Breast epithelium (tissue), 3 donors: ENCODE measurements at regions not wholly inside any gene's neighbourhood (a gene's known extent, or its start where the extent isn't known, plus 50 kb on each side); places are given as distances from the start of the nearest gene placed in this dataset.

Experiments
- POLR2A ChIP-seq: fragments of 450-650 bp; IDR thresholded peaks from one replicate; pipeline ENCODE4 v1.6.1; 2016; ENCODE audit warnings: antibody characterized with exemption, mild to moderate bottlenecking, moderate library complexity
- POLR2AphosphoS5 ChIP-seq, 3 donors: sonication (generic); formaldehyde crosslinking; IDR thresholded peaks; one replicate each; pipeline ENCODE4 v1.6.1; 2017; ENCODE audit warnings: antibody characterized with exemption in 3 of 3
- TF ChIP-seq, protein P1 (sequence below), 3 donors: fragments of 450-650 bp; IDR thresholded peaks; one replicate each; pipeline ENCODE4 v1.5.1; 2016 to 2017; ENCODE audit warnings: antibody characterized with exemption in 3 of 3, mild to moderate bottlenecking in 3 of 3, moderate library complexity in 3 of 3

DNA sequence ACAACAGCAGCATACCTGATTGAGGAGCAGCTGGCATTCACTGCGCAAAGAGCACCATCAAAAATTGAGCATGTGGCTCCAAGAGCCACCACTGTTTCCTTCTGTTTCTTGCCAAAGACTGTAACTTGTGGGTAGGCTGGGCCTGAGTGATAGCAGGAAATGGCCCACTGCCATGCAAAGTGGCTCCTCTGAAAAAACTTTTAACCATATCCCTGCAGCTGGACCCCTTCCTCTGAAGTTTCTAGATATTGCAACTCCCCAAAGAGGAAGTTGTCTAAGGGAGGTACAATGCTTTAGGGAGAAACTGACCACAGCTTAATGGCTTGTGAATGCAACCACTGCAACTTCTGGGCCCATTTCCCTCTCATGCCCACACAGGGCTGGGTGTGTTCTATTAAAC is 355.4 kb upstream of the PDE4D start:
- TF ChIP-seq, protein P1, sequence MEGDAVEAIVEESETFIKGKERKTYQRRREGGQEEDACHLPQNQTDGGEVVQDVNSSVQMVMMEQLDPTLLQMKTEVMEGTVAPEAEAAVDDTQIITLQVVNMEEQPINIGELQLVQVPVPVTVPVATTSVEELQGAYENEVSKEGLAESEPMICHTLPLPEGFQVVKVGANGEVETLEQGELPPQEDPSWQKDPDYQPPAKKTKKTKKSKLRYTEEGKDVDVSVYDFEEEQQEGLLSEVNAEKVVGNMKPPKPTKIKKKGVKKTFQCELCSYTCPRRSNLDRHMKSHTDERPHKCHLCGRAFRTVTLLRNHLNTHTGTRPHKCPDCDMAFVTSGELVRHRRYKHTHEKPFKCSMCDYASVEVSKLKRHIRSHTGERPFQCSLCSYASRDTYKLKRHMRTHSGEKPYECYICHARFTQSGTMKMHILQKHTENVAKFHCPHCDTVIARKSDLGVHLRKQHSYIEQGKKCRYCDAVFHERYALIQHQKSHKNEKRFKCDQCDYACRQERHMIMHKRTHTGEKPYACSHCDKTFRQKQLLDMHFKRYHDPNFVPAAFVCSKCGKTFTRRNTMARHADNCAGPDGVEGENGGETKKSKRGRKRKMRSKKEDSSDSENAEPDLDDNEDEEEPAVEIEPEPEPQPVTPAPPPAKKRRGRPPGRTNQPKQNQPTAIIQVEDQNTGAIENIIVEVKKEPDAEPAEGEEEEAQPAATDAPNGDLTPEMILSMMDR (IDR thresholded peaks at IDR 0.05): no peak
- no peak for TF ChIP-seq POLR2AphosphoS5 (IDR thresholded peaks at IDR 0.05)
- TF ChIP-seq POLR2A: no peak
